GM18867 (cell line): ENCODE measurements at regions not wholly inside any gene's neighbourhood (a gene's known extent, or its start where the extent isn't known, plus 50 kb on each side); places are given as distances from the start of the nearest gene placed in this dataset.

ENCODE experiments used
- ATAC-seq: cut with Tn5 transposase; IDR thresholded peaks from one replicate; pipeline ENCODE4 v1.9.1; 2021; ENCODE audit warnings: mild to moderate bottlenecking, moderate library complexity; ENCODE audit not compliant: unreplicated experiment

DNA sequence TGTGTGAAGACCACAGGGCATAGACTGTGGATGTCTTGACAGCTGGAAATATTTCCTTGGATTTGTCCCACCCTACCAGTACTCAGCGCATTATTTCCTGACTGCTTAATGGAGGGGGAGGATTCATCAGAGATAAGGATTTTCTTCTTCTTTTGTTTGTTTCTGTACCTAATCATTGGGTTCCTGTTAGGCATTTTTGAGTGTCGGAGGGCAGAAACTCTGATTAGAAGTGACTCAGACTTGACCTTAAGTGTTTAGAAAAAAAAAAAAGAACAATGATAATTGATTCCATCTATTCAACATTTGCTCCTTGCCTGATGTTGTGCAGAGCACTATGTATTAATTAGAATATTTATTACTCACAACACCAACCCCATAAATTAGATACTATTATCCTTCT is 78.5 kb upstream of the SYNPR start:
- no peak for ATAC-seq

DNA sequence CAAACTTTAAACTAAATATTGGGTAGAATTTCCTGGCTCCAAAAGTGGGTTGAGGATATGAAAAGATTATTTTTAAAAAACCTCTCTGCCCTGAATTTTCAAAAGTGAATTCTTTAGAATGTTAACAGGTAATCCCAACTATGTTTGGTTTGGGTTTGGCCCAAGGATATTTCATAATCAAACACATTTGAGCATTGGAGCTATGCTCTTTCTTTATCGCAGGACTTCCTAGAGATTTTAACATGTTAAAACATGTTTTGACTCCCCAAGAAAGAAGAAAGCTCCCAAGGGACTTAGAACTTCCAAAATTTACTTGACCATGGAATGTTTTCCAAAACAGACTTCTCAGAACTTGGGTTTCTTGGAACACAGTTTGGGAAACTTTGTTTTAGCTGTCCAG is 75.6 kb upstream of the SYNPR start:
- ATAC-seq, result no peak

DNA sequence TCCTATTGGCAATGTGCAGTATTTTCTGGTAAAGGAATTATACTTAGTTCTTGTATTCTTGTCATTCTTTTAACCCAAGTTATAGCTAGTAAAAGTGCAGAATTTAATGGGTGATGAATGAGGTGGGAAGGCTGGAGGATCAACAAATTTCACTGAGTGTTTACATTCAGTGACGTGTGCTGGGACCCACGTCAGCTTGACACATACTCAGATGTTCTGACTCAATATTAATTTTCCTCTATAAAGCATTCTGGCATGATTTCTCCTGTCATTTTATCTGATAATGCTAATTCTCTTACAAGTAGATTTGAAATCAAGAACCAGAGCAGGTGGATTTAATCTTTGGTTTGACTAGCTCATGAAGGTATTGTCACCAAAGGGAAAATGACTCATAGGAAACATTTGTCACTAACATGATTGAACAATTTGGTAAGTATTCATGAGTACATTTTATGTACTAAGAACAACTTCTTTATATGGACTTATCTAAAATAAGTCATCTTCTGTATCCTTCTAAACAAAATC is 71.0 kb upstream of the SYNPR start:
- ATAC-seq, result no peak

DNA sequence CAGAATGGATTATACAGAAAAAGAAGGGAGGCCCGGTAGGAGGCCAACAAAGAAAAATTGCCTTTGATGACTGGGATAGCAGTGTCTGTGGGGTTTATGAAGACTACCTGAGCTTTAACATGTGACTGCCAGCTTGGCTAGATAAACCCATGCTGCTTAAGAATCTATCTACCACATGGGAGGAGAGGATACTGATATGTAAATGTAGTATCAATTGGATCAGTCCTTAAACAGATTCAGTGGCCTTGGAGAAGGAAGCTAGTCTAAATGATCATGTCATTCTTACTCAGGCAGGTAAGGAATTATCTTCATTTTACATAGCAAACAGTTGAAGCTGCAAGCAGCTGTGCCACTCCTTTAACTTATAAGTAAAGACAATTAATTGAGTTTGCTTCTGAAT is 50.0 kb upstream of the SYNPR start:
- ATAC-seq, result no peak
